SK-N-SH (cell line): ENCODE measurements at regions not wholly inside any gene's neighbourhood (a gene's known extent, or its start where the extent isn't known, plus 50 kb on each side); places are given as distances from the start of the nearest gene placed in this dataset.

Experiments
- CTCF ChIA-PET: fragments of 300-600, 350-600 bp; formaldehyde crosslinking; extraction: SDS; loops from one replicate; lab custom pipeline; 2021; lab: Yijun Ruan, JAX
- POLR2A ChIA-PET: fragments of 350-600 bp; sonication (Branson Sonifier 250); formaldehyde crosslinking; extraction: SDS; loops from one replicate; lab custom pipeline; 2020; ENCODE audit warnings: antibody characterized with exemption, inconsistent platforms; lab: Yijun Ruan, JAX
- DNase-seq: peaks from one replicate; pipeline ENCODE4 v3.0.0; 2012
- H2AFZ ChIP-seq: fragments of 200-600 bp; sonication (generic); 2 replicates; pipeline ENCODE4 v1.8.1; 2016; ENCODE audit warnings: antibody characterized with exemption, mild to moderate bottlenecking, low read depth
- H3F3A ChIP-seq: fragments of 200-600 bp; sonication (generic); replicated peaks from 2 replicates; pipeline ENCODE3; 2016; ENCODE audit warnings: antibody characterized with exemption, mild to moderate bottlenecking; ENCODE audit not compliant: insufficient read depth
- H3K27ac ChIP-seq, 2 experiments: fragments of 200-500 bp in 1 of 2; fragments of 200-600 bp in 1 of 2; sonication (Bioruptor generic) in 1 of 2; sonication (generic), shearing (Covaris generic) in 1 of 2; 2 replicates each; pipeline versions ENCODE4 v1.5.1 to v1.6.1; 2014 to 2016; ENCODE audit warnings: low read depth in 2 of 2, inconsistent platforms in 1 of 2, low read length in 1 of 2, mild to moderate bottlenecking in 1 of 2, mixed read lengths in 1 of 2
- H3K27me3 ChIP-seq: fragments of 200-600 bp; sonication (generic), shearing (Covaris generic); 2 replicates; pipeline ENCODE4 v1.6.1; 2016; ENCODE audit warnings: mixed run types; ENCODE audit not compliant: insufficient read depth
- H3K36me3 ChIP-seq, 2 experiments: fragments of 200-500 bp in 1 of 2; fragments of 200-600 bp in 1 of 2; sonication (Bioruptor generic) in 1 of 2; sonication (generic) in 1 of 2; replicated peaks in 1 of 2; 2 replicates each; pipeline versions ENCODE3 to v1.5.1; 2014 to 2016; ENCODE audit warnings: low read length in 1 of 2, mild to moderate bottlenecking in 1 of 2; ENCODE audit not compliant: insufficient read depth in 2 of 2, control insufficient read depth in 1 of 2
- H3K4me1 ChIP-seq, 2 experiments: fragments of 200-500 bp in 1 of 2; fragments of 200-600 bp in 1 of 2; sonication (Bioruptor generic) in 1 of 2; sonication (generic), shearing (Covaris generic) in 1 of 2; 2 replicates each; pipeline versions ENCODE4 v1.5.1 to v1.6.1; 2014 to 2016; ENCODE audit warnings: low read depth in 1 of 2, low read length in 1 of 2, mixed run types in 1 of 2; ENCODE audit not compliant: insufficient read depth in 2 of 2, control insufficient read depth in 1 of 2
- H3K4me2 ChIP-seq: fragments of 200-600 bp; sonication (generic), shearing (Covaris generic); 2 replicates; pipeline ENCODE4 v1.6.1; 2017; ENCODE audit warnings: mixed run types
- H3K4me3 ChIP-seq, 2 experiments: fragments of 200-500 bp in 1 of 2; fragments of 200-600 bp in 1 of 2; sonication (Bioruptor generic) in 1 of 2; sonication (generic), shearing (Covaris generic) in 1 of 2; 2 replicates each; pipeline versions ENCODE4 v1.5.1 to v1.8.1; 2014 to 2016; ENCODE audit warnings: low read depth in 2 of 2, inconsistent platforms in 1 of 2, low read length in 1 of 2, mild to moderate bottlenecking in 1 of 2, mixed read lengths in 1 of 2, moderate library complexity in 1 of 2
- H3K79me2 ChIP-seq: fragments of 200-600 bp; sonication (generic); 2 replicates; pipeline ENCODE4 v1.8.1; 2017; ENCODE audit warnings: mild to moderate bottlenecking; ENCODE audit not compliant: insufficient read depth
- H3K9ac ChIP-seq: fragments of 200-600 bp; sonication (generic); 2 replicates; pipeline ENCODE4 v1.6.1; 2017; ENCODE audit warnings: mixed run types
- H3K9me2 ChIP-seq: fragments of 200-600 bp; sonication (generic); 2 replicates; pipeline ENCODE4 v1.6.1; 2017; ENCODE audit warnings: mixed run types
- H3K9me3 ChIP-seq: fragments of 200-600 bp; sonication (generic); 2 replicates; pipeline ENCODE4 v1.6.1; 2017; ENCODE audit warnings: mixed run types, mild to moderate bottlenecking, moderate library complexity
- H4K20me1 ChIP-seq: fragments of 200-600 bp; sonication (generic); 2 replicates; pipeline ENCODE4 v1.6.1; 2017; ENCODE audit warnings: mild to moderate bottlenecking, mixed run types; ENCODE audit not compliant: insufficient read depth
- CTCF ChIP-seq: fragments of 200-600 bp; sonication (generic); IDR thresholded peaks from 2 replicates; pipeline ENCODE4 v1.6.1; 2017; ENCODE audit warnings: antibody characterized with exemption, mild to moderate bottlenecking, moderate library complexity
- ELF1 ChIP-seq: IDR thresholded peaks from 2 replicates; pipeline ENCODE4 v1.4.0; 2012
- FOXJ3 ChIP-seq: sonication (generic); formaldehyde crosslinking; IDR thresholded peaks from 2 replicates; pipeline ENCODE4 v1.5.1; 2020; ENCODE audit warnings: mild to moderate bottlenecking, missing genetic modification reagents
- GABPA ChIP-seq: IDR thresholded peaks from 2 replicates; pipeline ENCODE4 v1.4.0; 2012; ENCODE audit warnings: low read depth, mild to moderate bottlenecking
- GATA2 ChIP-seq: sonication (generic); formaldehyde crosslinking; IDR thresholded peaks from 2 replicates; pipeline ENCODE4 v1.5.0; 2020; ENCODE audit warnings: mild to moderate bottlenecking, missing genetic modification reagents
- JUND ChIP-seq: IDR thresholded peaks from 2 replicates; pipeline ENCODE4 v1.4.0; 2012
- NFIC ChIP-seq: IDR thresholded peaks from 2 replicates; pipeline ENCODE4 v1.4.0; 2012; ENCODE audit warnings: borderline replicate concordance
- POLR2AphosphoS5 ChIP-seq: IDR thresholded peaks from 2 replicates; pipeline ENCODE4 v1.6.1; 2012; ENCODE audit warnings: low read depth, low read length
- RCOR1 ChIP-seq: fragments of 150-350 bp; IDR thresholded peaks from 2 replicates; pipeline ENCODE4 v1.6.1; 2017; ENCODE audit warnings: antibody characterized with exemption, low read length
- RXRA ChIP-seq: IDR thresholded peaks from 2 replicates; pipeline ENCODE4 v1.4.0; 2012; ENCODE audit warnings: low read depth, mild to moderate bottlenecking, borderline replicate concordance
- SIN3A ChIP-seq: IDR thresholded peaks from 2 replicates; pipeline ENCODE4 v1.6.1; 2012; ENCODE audit warnings: low read depth, mild to moderate bottlenecking, low read length, moderate library complexity, borderline replicate concordance
- TAF1 ChIP-seq: IDR thresholded peaks from 2 replicates; pipeline ENCODE4 v1.6.1; 2012; ENCODE audit warnings: low read depth, mild to moderate bottlenecking, low read length, moderate library complexity, borderline replicate concordance
- TEAD4 ChIP-seq: IDR thresholded peaks from 2 replicates; pipeline ENCODE4 v1.4.0; 2012; ENCODE audit warnings: mild to moderate bottlenecking, borderline replicate concordance; ENCODE audit not compliant: insufficient read depth
- WGBS: methylation state at CpG from one replicate; pipeline ENCODE4 v1.1.6; 2017; ENCODE audit warnings: low lambda C conversion rate; 5-methylcytosine and 5-hydroxymethylcytosine counted together
- TF ChIP-seq, protein P1 (sequence below): IDR thresholded peaks from 2 replicates; pipeline ENCODE4; 2012
- TF ChIP-seq, protein P2 (sequence below): fragments of 150-350 bp; IDR thresholded peaks from 2 replicates; pipeline ENCODE4 v1.6.1; 2016; ENCODE audit warnings: mild to moderate bottlenecking, low read depth, low read length
- TF ChIP-seq, protein P3 (sequence below): IDR thresholded peaks from 2 replicates; pipeline ENCODE4 v1.6.1; 2012; ENCODE audit warnings: mild to moderate bottlenecking, low read depth, low read length, moderate library complexity

GRCh38 chr1:204742676-204743251 is 57.2 kb upstream of the LRRN2 start:
- no peaks in the 10 kb centered on the region for H3K36me3 ChIP-seq
- peaks cover 27% of the 10 kb centered on the region; the same call in 1 of the 2 replicates for H3K27me3 ChIP-seq
- no peak overlapping the region for H3K4me3 ChIP-seq
- H2AFZ ChIP-seq: no peak overlapping the region
- no peaks in the 10 kb centered on the region for H3K79me2 ChIP-seq
- TF ChIP-seq TAF1 (no peak), CTCF (no peak), RCOR1 (no peak), JUND (no peak), GABPA (no peak), FOXJ3 (CRISPR knock-in tag) (no peak), SIN3A (no peak), NFIC (no peak), GATA2 (no peak), RXRA (no peak), TEAD4 (no peak), POLR2AphosphoS5 (no peak), ELF1 (no peak)
- TF ChIP-seq, protein P1, sequence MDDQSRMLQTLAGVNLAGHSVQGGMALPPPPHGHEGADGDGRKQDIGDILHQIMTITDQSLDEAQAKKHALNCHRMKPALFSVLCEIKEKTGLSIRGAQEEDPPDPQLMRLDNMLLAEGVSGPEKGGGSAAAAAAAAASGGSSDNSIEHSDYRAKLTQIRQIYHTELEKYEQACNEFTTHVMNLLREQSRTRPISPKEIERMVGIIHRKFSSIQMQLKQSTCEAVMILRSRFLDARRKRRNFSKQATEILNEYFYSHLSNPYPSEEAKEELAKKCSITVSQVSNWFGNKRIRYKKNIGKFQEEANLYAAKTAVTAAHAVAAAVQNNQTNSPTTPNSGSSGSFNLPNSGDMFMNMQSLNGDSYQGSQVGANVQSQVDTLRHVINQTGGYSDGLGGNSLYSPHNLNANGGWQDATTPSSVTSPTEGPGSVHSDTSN: no peak
- TF ChIP-seq, protein P2, sequence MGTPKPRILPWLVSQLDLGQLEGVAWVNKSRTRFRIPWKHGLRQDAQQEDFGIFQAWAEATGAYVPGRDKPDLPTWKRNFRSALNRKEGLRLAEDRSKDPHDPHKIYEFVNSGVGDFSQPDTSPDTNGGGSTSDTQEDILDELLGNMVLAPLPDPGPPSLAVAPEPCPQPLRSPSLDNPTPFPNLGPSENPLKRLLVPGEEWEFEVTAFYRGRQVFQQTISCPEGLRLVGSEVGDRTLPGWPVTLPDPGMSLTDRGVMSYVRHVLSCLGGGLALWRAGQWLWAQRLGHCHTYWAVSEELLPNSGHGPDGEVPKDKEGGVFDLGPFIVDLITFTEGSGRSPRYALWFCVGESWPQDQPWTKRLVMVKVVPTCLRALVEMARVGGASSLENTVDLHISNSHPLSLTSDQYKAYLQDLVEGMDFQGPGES: no peak
- TF ChIP-seq, protein P3, sequence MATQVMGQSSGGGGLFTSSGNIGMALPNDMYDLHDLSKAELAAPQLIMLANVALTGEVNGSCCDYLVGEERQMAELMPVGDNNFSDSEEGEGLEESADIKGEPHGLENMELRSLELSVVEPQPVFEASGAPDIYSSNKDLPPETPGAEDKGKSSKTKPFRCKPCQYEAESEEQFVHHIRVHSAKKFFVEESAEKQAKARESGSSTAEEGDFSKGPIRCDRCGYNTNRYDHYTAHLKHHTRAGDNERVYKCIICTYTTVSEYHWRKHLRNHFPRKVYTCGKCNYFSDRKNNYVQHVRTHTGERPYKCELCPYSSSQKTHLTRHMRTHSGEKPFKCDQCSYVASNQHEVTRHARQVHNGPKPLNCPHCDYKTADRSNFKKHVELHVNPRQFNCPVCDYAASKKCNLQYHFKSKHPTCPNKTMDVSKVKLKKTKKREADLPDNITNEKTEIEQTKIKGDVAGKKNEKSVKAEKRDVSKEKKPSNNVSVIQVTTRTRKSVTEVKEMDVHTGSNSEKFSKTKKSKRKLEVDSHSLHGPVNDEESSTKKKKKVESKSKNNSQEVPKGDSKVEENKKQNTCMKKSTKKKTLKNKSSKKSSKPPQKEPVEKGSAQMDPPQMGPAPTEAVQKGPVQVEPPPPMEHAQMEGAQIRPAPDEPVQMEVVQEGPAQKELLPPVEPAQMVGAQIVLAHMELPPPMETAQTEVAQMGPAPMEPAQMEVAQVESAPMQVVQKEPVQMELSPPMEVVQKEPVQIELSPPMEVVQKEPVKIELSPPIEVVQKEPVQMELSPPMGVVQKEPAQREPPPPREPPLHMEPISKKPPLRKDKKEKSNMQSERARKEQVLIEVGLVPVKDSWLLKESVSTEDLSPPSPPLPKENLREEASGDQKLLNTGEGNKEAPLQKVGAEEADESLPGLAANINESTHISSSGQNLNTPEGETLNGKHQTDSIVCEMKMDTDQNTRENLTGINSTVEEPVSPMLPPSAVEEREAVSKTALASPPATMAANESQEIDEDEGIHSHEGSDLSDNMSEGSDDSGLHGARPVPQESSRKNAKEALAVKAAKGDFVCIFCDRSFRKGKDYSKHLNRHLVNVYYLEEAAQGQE: no peak
- no peaks in the 10 kb centered on the region for H4K20me1 ChIP-seq
- H3K4me1 ChIP-seq: peaks cover 0 to 21% of the 10 kb centered on the region in 2 experiments; a peak in 2 of 4 replicates
- DNase-seq: no peak
- 33% methylated on average over 7 of the region's 8 CpGs for WGBS
- H3K4me2 ChIP-seq: no peak overlapping the region
- H3K9me3 ChIP-seq: 0 out of 2 replicates have a peak, but pooled peaks cover 8% of the 10 kb centered on the region
- H3F3A ChIP-seq: no peaks in the 10 kb centered on the region
- H3K9ac ChIP-seq: no peak overlapping the region
- POLR2A ChIA-PET: no interaction called here
- no peak overlapping the region; a peak in 1 of 4 replicates for H3K27ac ChIP-seq
- H3K9me2 ChIP-seq: no peaks in the 10 kb centered on the region
- CTCF ChIA-PET: interaction anchor here (0.6 to 7.3 kb wide), 4 partner anchors 17 to 177 kb away, joined by 3 to 57 read pairs (median 22); no protein-coding TSS in a partner anchor
